ENCODE measurements at regions not wholly inside any gene's neighbourhood (a gene's known extent, or its start where the extent isn't known, plus 50 kb on each side); places are given as distances from the start of the nearest gene placed in this dataset.
"Not testable (repeated sequence)": the region's sequence is repeated elsewhere in the genome, so short reads cannot be mapped to it uniquely, and the experiment has no call there.

- Histone ChIP-seq H3K27me3 (replicated peaks; ENCODE audit: control insufficient read depth, insufficient read depth, low read length) (peaks cover 62% of the 10 kb centered on the region), H3K9me3 (ENCODE audit: control insufficient read depth, low read length) (no peaks in the 10 kb centered on the region), H3K4me3 (ENCODE audit: low read length) (no peak overlapping the region), H3K36me3 (ENCODE audit: control insufficient read depth, insufficient read depth, low read length, severe bottlenecking) (no peaks in the 10 kb centered on the region), H3K4me1 (ENCODE audit: control insufficient read depth, insufficient read depth, low read length) (peaks cover 8% of the 10 kb centered on the region), H3K9ac (ENCODE audit: low read length) (no peak overlapping the region)
- no peak for DNase-seq (ENCODE audit: low read depth)
These were observed 122.2 kb upstream of the DLG1 start for GRCh38 chr3:197420566-197420965.

DNA sequence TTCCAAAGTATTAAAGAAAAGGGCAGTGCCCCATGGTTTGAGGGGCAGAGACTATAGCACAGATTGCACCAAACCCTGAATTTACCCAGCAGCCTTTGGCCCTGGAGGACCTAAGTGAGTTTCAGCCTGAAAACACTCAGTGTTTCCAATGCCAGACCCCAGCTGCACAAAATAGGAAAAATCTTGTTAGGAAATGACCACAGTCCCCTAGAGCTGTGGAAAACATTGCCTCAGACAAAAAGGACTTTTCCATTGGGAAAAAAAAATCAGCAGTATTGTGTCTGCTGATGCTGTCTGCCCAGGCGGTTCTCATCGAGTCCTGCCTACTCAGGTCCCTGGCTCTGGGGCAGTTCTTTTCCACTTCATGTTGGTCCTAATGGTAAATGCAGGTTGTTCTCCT lies 121.7 kb upstream of the DLG1 start:
- H3K4me3 ChIP-seq (ENCODE audit: low read length), result no peak overlapping the region
- H3K36me3 ChIP-seq (ENCODE audit: control insufficient read depth, insufficient read depth, low read length, severe bottlenecking), result no peaks in the 10 kb centered on the region
- DNase-seq (ENCODE audit: low read depth), result peak; percentile 3
- H3K9ac ChIP-seq (ENCODE audit: low read length), result no peak overlapping the region
- H3K4me1 ChIP-seq (ENCODE audit: control insufficient read depth, insufficient read depth, low read length), result peaks cover 8% of the 10 kb centered on the region
- H3K27me3 ChIP-seq (replicated peaks; ENCODE audit: control insufficient read depth, insufficient read depth, low read length), result peaks cover 58% of the 10 kb centered on the region
- no peaks in the 10 kb centered on the region for H3K9me3 ChIP-seq (ENCODE audit: control insufficient read depth, low read length)

GRCh38 chr3:197419696-197420095 lies 121.3 kb upstream of the DLG1 start:
- no peak for DNase-seq (ENCODE audit: low read depth)
- no peaks in the 10 kb centered on the region for H3K36me3 ChIP-seq (ENCODE audit: control insufficient read depth, insufficient read depth, low read length, severe bottlenecking)
- H3K27me3 ChIP-seq (replicated peaks; ENCODE audit: control insufficient read depth, insufficient read depth, low read length), result peaks cover 54% of the 10 kb centered on the region
- no peaks in the 10 kb centered on the region for H3K9me3 ChIP-seq (ENCODE audit: control insufficient read depth, low read length)
- H3K9ac ChIP-seq (ENCODE audit: low read length), result no peak overlapping the region
- H3K4me1 ChIP-seq (ENCODE audit: control insufficient read depth, insufficient read depth, low read length), result peaks cover 8% of the 10 kb centered on the region
- no peak overlapping the region for H3K4me3 ChIP-seq (ENCODE audit: low read length)

DNA sequence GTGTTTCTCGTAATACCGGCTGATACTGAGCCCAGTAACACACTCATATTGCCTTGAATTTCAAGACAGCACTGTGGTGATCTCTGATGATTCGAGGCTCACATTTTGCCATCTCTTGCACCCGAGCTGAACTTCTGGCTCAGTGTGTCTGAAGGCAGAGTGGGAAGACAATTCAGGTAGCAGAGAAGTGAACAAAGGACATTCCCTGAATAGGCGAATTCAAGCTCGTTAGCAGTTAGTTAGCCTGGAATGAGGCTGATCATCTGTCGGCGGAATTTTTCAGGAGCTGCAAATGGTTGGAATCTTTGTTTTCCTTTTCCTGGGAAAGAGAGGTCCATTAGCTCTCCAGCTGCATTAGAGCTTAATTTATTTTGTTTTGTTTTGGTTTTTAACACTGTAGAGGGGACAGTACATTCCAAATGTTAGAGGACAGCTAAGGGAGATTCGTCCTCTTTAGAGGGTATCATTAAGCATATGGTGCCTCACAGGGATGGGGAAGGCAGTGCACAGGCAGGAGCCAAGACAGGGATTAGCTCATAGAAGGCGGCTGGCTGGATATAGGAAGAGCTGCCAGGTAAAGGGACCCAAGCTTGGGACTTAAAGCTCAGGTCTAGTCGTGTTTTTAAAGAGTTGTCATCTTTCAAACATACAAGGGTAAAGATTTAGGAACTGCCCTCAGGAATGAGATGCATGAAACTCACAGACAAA lies 119.7 kb upstream of the DLG1 start:
- Histone ChIP-seq H3K4me3 (ENCODE audit: low read length) (no peak overlapping the region), H3K27me3 (replicated peaks; ENCODE audit: control insufficient read depth, insufficient read depth, low read length) (peaks cover 38% of the 10 kb centered on the region), H3K9ac (ENCODE audit: low read length) (no peak overlapping the region), H3K9me3 (ENCODE audit: control insufficient read depth, low read length) (no peaks in the 10 kb centered on the region), H3K4me1 (ENCODE audit: control insufficient read depth, insufficient read depth, low read length) (peaks cover 8% of the 10 kb centered on the region), H3K36me3 (ENCODE audit: control insufficient read depth, insufficient read depth, low read length, severe bottlenecking) (no peaks in the 10 kb centered on the region)
- no peak for DNase-seq (ENCODE audit: low read depth)

- H3K9me3 ChIP-seq (ENCODE audit: control insufficient read depth, low read length), result no peaks in the 10 kb centered on the region
These were observed 119.0 kb upstream of the DLG1 start for GRCh38 chr3:197417441-197417840.

GRCh38 chr3:197411899-197412298 lies 113.5 kb upstream of the DLG1 start:
- not testable (repeated sequence) for H3K9ac ChIP-seq (ENCODE audit: low read length); H3K9me3 ChIP-seq (ENCODE audit: control insufficient read depth, low read length); H3K36me3 ChIP-seq (ENCODE audit: control insufficient read depth, insufficient read depth, low read length, severe bottlenecking); DNase-seq (ENCODE audit: low read depth); H3K4me3 ChIP-seq (ENCODE audit: low read length); H3K4me1 ChIP-seq (ENCODE audit: control insufficient read depth, insufficient read depth, low read length)
- peaks cover 30% of the 10 kb centered on the region for H3K27me3 ChIP-seq (replicated peaks; ENCODE audit: control insufficient read depth, insufficient read depth, low read length)

More at GRCh38 chr3:197417441-197417840, 119.0 kb upstream of the DLG1 start:
- Histone ChIP-seq H3K9ac (ENCODE audit: low read length) (no peak overlapping the region), H3K36me3 (ENCODE audit: control insufficient read depth, insufficient read depth, low read length, severe bottlenecking) (no peaks in the 10 kb centered on the region), H3K27me3 (replicated peaks; ENCODE audit: control insufficient read depth, insufficient read depth, low read length) (peaks cover 35% of the 10 kb centered on the region), H3K4me1 (ENCODE audit: control insufficient read depth, insufficient read depth, low read length) (peaks cover 8% of the 10 kb centered on the region), H3K4me3 (ENCODE audit: low read length) (no peak overlapping the region)
- DNase-seq (ENCODE audit: low read depth), result no peak

DNA sequence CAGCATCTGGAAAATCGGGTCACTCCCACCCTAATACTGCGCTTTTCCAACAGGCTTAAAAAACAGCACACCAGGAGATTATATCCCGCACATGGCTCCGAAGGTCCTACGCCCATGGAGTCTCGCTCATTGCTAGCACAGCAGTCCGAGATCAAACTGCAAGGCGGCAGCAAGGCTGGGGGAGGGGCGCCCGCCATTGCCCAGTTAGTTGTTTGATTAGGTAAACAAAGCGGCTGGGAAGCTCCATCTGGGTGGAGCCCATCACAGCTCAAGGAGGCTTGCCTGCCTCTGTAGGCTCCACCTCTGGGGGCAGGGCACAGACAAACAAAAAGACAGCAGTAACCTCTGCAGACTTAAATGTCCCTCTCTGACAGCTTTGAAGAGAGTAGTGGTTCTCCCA lies 111.8 kb upstream of the DLG1 start:
- DNase-seq (ENCODE audit: low read depth); H3K9ac ChIP-seq (ENCODE audit: low read length); H3K9me3 ChIP-seq (ENCODE audit: control insufficient read depth, low read length); H3K4me1 ChIP-seq (ENCODE audit: control insufficient read depth, insufficient read depth, low read length); H3K36me3 ChIP-seq (ENCODE audit: control insufficient read depth, insufficient read depth, low read length, severe bottlenecking); H3K4me3 ChIP-seq (ENCODE audit: low read length): not testable (repeated sequence)
- H3K27me3 ChIP-seq (replicated peaks; ENCODE audit: control insufficient read depth, insufficient read depth, low read length), result peaks cover 31% of the 10 kb centered on the region

GRCh38 chr3:197408177-197408957 lies 110.0 kb upstream of the DLG1 start:
- DNase-seq (ENCODE audit: low read depth), result peak; percentile 28
- Histone ChIP-seq H3K27me3 (replicated peaks; ENCODE audit: control insufficient read depth, insufficient read depth, low read length) (peaks cover 43% of the 10 kb centered on the region), H3K4me3 (ENCODE audit: low read length) (no peak overlapping the region), H3K4me1 (ENCODE audit: control insufficient read depth, insufficient read depth, low read length) (no peaks in the 10 kb centered on the region), H3K36me3 (ENCODE audit: control insufficient read depth, insufficient read depth, low read length, severe bottlenecking) (no peaks in the 10 kb centered on the region), H3K9me3 (ENCODE audit: control insufficient read depth, low read length) (peaks cover 8% of the 10 kb centered on the region), H3K9ac (ENCODE audit: low read length) (no peak overlapping the region)

GRCh38 chr3:197407526-197407925 lies 109.1 kb upstream of the DLG1 start:
- no peak for DNase-seq (ENCODE audit: low read depth)
- H3K36me3 ChIP-seq (ENCODE audit: control insufficient read depth, insufficient read depth, low read length, severe bottlenecking), result no peaks in the 10 kb centered on the region
- no peak overlapping the region for H3K9ac ChIP-seq (ENCODE audit: low read length)
- H3K27me3 ChIP-seq (replicated peaks; ENCODE audit: control insufficient read depth, insufficient read depth, low read length), result peaks cover 50% of the 10 kb centered on the region
- peaks cover 8% of the 10 kb centered on the region for H3K9me3 ChIP-seq (ENCODE audit: control insufficient read depth, low read length)
- no peak overlapping the region for H3K4me3 ChIP-seq (ENCODE audit: low read length)
- H3K4me1 ChIP-seq (ENCODE audit: control insufficient read depth, insufficient read depth, low read length), result no peaks in the 10 kb centered on the region

DNA sequence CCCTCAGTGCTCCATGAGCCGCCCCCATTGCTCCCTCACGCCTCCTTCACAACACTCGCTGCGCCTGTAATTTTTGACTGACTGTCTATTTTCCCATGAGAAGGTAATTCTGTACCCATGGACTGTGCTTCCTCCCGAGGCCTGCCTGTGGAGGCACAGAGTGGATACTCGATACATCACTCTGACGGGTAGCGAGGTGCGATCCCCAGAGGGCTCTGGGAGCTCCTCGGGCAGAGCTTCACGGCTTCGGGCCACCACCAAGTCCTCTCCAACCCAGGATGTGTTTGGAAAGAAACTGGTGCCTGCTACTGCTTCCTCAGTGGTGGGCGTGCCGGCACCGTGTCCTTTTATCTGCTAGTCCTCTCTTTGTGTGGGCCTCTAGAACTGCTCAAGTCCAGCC lies 108.6 kb upstream of the DLG1 start:
- H3K9ac ChIP-seq (ENCODE audit: low read length), result no peak overlapping the region
- peaks cover 52% of the 10 kb centered on the region for H3K27me3 ChIP-seq (replicated peaks; ENCODE audit: control insufficient read depth, insufficient read depth, low read length)
- H3K9me3 ChIP-seq (ENCODE audit: control insufficient read depth, low read length), result peaks cover 8% of the 10 kb centered on the region
- H3K36me3 ChIP-seq (ENCODE audit: control insufficient read depth, insufficient read depth, low read length, severe bottlenecking), result no peaks in the 10 kb centered on the region
- no peak overlapping the region for H3K4me3 ChIP-seq (ENCODE audit: low read length)
- DNase-seq (ENCODE audit: low read depth), result no peak
- no peaks in the 10 kb centered on the region for H3K4me1 ChIP-seq (ENCODE audit: control insufficient read depth, insufficient read depth, low read length)

- H3K9ac ChIP-seq (ENCODE audit: low read length), result no peak overlapping the region
- no peak overlapping the region for H3K4me3 ChIP-seq (ENCODE audit: low read length)
- H3K27me3 ChIP-seq (replicated peaks; ENCODE audit: control insufficient read depth, insufficient read depth, low read length), result peaks cover 52% of the 10 kb centered on the region
- no peaks in the 10 kb centered on the region for H3K36me3 ChIP-seq (ENCODE audit: control insufficient read depth, insufficient read depth, low read length, severe bottlenecking)
- no peaks in the 10 kb centered on the region for H3K4me1 ChIP-seq (ENCODE audit: control insufficient read depth, insufficient read depth, low read length)
- DNase-seq (ENCODE audit: low read depth), result no peak
- peaks cover 8% of the 10 kb centered on the region for H3K9me3 ChIP-seq (ENCODE audit: control insufficient read depth, low read length)
These were observed 107.9 kb upstream of the DLG1 start for GRCh38 chr3:197406266-197406665.
